Peyer's patch (tissue), 4 donors: ENCODE measurements at regions not wholly inside any gene's neighbourhood (a gene's known extent, or its start where the extent isn't known, plus 50 kb on each side); places are given as distances from the start of the nearest gene placed in this dataset.

Experiments
- CTCF ChIP-seq, 6 experiments: fragments of 450-650 bp in 4 of 6; fragments of 200-600 bp in 2 of 6; sonication (generic) in 1 of 6; IDR thresholded peaks; one replicate each; pipeline ENCODE4 v1.5.1; 2017 to 2019; ENCODE audit warnings: antibody characterized with exemption in 6 of 6, mild to moderate bottlenecking in 3 of 6, moderate library complexity in 1 of 6
- POLR2A ChIP-seq, 2 donors: fragments of 450-650 bp; IDR thresholded peaks; one replicate each; pipeline ENCODE4 v1.5.1; 2017; ENCODE audit warnings: antibody characterized with exemption in 2 of 2, mild to moderate bottlenecking in 2 of 2, moderate library complexity in 2 of 2

GRCh38 chr10:112884179-112884504 is 65.9 kb upstream of the TCF7L2 start:
- no peak for TF ChIP-seq CTCF (IDR thresholded peaks at IDR 0.05)
- TF ChIP-seq POLR2A (IDR thresholded peaks at IDR 0.05) = no peak
